Vagina (tissue), 2 donors: ENCODE measurements at regions not wholly inside any gene's neighbourhood (a gene's known extent, or its start where the extent isn't known, plus 50 kb on each side); places are given as distances from the start of the nearest gene placed in this dataset.

ENCODE experiments used
- CTCF ChIP-seq, 3 experiments: fragments of 450-650 bp in 2 of 3; fragments of 200-600 bp in 1 of 3; sonication (generic) in 1 of 3; IDR thresholded peaks; one replicate each; pipeline ENCODE4 v1.5.1; 2017 to 2019; ENCODE audit warnings: antibody characterized with exemption in 3 of 3, mild to moderate bottlenecking in 2 of 3, moderate library complexity in 2 of 3
- POLR2A ChIP-seq, 2 donors: fragments of 450-650 bp; IDR thresholded peaks; one replicate each; pipeline ENCODE4 v1.6.1; 2017; ENCODE audit warnings: antibody characterized with exemption in 2 of 2, mild to moderate bottlenecking in 2 of 2, moderate library complexity in 2 of 2
- POLR2AphosphoS5 ChIP-seq, 2 donors: sonication (generic); formaldehyde crosslinking; IDR thresholded peaks; one replicate each; pipeline ENCODE4 v1.9.0; 2017; ENCODE audit warnings: antibody characterized with exemption in 2 of 2, mild to moderate bottlenecking in 2 of 2, low read depth in 1 of 2; ENCODE audit not compliant: insufficient read depth in 1 of 2

DNA sequence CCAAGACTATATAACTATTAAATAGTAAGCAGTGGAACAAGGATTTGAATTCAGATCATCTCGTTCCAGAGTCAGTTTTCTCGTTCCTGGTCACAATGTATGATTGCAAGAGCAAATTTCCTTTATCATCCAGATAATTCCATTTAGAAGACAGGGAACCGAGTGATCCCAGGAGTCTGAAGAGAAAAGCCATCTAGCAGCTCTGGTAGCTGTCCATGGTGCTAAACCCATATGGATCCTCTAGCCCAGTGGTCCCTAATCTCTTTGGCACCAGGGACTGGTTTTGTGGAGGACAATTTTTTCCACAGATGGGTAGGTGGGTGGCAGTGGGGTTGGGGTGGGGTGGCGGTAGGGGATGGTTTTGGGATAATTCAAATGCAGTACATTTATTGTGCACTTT, 229.4 kb downstream of the PTPRU start:
- TF ChIP-seq CTCF (IDR thresholded peaks at IDR 0.05), result no peak
- TF ChIP-seq POLR2A (IDR thresholded peaks at IDR 0.05), result no peak
- TF ChIP-seq POLR2AphosphoS5 (IDR thresholded peaks at IDR 0.05; ENCODE audit: insufficient read depth in 1 of 2, low read depth in 1 of 2), result no peak
